HG03442 (cell line): ENCODE measurements at regions not wholly inside any gene's neighbourhood (a gene's known extent, or its start where the extent isn't known, plus 50 kb on each side); places are given as distances from the start of the nearest gene placed in this dataset.

Experiments
- ATAC-seq: cut with Tn5 transposase; IDR thresholded peaks from one replicate; pipeline ENCODE4 v1.9.1; 2021; ENCODE audit warnings: mild to moderate bottlenecking, moderate library complexity; ENCODE audit not compliant: unreplicated experiment

DNA sequence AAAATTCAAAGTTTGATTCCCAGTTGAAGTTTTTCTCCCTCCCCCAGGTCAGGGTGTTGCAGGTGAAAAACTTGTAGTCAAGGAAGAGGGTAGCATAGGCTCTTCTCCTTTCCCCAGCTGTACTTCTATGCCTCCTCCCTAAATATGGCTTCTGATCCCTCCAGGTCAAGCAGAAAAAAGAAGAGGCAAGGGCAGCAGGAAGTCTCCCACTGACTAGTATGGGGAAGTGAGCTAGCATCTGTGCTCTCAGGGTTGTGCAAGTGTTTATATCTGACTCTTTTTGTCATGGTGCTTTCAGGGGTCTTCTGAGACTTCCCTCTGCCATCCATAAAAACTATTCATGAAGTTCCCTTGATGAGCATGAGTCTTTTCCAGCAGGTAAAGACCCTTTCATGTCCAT is 76.0 kb downstream of the ATPSCKMT start:
- ATAC-seq, result no peak

- no peak for ATAC-seq
These were observed 77.4 kb downstream of the ATPSCKMT start for GRCh38 chr5:10172247-10172646.

DNA sequence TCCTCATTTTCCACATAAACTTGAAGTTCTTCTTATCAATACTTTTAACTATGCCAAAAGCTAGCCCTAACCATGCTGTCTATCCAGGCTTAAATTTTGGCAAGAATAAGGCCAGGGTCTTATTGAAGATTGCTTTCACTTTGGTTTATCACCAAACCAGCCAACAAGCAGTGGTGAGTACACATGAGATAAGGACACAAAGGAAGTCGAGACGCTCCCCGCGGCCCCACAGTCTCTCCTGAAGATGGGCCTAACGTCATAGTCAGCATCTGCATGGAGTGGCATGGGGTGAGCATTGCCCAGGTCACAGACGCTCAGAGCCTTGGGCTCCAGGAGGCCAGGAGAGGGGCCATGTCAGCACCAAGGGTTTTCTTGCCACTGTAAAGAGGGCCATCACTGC is 80.3 kb downstream of the ATPSCKMT start:
- ATAC-seq, result no peak

DNA sequence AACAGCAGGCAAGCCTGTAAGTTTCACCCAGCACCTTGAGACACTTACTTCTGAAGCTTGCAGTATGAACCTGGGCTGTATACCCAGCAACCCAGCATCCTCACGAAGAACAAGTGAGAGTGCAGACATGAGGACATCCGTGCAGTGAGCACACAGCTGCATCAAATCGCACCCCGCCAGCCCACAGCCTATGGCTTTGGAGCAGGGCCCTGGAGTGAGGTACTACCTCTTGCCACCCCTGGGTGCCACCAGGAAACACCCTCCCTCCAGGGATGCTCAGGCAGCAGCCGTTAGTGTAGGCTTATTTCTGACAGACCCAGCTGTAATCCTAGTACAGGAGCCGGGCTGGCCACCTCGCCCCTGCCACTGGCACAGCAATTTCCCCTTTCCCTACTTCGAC is 81.4 kb downstream of the ATPSCKMT start:
- ATAC-seq, result peak; percentile 12

DNA sequence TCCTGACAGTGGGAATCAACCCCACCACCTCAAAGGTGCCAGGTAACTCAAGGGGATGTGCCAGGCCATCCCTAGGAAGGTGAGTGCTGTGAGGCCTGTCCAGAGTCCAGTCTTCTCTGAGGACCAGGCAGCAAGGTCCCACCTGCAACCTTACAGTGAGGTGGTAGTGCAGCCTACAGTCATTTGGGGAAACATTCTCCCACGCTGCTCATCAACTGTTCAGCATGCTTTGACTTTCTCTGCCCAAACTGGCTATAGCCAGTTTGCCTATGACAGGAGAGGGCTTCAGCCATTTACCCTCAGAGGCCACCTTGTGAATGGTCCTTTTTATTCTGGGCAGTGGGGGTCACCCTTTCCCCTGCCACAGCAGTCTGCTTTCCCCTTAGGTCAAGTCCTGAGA is 81.9 kb downstream of the ATPSCKMT start:
- ATAC-seq, result peak; percentile 64

GRCh38 chr5:10166392-10166791 is 83.3 kb downstream of the ATPSCKMT start:
- ATAC-seq, result no peak

- no peak for ATAC-seq
These were observed 87.2 kb downstream of the ATPSCKMT start for GRCh38 chr5:10162468-10162867.

DNA sequence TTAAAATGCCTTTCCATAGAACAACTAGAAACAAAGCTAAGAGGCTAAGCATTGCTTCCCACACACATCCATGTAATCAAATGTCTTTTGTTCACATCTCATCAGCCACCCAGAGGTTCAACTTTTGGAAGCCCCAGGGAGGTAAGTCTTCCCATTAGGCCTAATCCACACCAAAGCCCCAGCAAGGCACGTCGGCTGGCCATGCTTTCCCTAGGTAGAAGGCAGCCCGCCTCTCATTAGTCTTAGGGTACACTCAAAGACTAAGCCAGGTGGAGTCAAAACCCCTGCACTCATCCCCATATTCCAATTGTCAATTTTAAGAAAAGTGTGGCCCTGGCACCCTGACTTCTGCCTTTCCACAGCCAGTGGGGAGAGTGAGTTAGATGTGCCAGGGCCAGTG is 87.9 kb downstream of the ATPSCKMT start:
- no peak for ATAC-seq

- ATAC-seq, result no peak
These were observed 89.4 kb downstream of the ATPSCKMT start for GRCh38 chr5:10160241-10160640.

- ATAC-seq, result no peak
These were observed 90.8 kb downstream of the ATPSCKMT start for GRCh38 chr5:10158886-10159285.

DNA sequence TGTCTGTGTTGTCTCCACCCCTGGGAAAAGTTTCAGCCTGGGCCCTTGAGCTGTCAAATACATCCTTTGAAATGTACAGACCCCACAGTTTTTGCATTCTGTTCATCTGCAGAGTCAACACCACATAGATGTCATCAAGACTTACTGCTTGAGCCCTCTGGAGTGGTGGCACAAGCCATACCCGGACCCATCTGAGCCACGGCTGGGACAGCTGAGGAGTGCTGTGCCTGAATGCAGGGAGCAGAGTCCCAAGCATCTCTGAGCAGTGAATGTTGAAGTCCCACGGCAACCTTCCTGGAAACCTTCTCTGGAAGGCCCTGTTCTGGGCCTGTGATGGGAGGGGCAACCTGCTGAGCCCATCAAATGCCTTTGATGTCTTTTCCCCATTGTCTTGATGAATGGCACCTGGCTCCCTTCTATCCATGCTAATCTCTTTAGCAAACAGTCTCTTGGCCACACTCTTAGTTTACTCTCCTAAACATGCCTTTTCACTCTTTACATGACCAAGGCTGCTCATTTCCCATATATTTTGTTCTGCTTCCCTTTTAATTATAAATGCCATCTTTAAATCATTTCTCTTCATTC is 92.5 kb downstream of the ATPSCKMT start:
- ATAC-seq, result no peak

DNA sequence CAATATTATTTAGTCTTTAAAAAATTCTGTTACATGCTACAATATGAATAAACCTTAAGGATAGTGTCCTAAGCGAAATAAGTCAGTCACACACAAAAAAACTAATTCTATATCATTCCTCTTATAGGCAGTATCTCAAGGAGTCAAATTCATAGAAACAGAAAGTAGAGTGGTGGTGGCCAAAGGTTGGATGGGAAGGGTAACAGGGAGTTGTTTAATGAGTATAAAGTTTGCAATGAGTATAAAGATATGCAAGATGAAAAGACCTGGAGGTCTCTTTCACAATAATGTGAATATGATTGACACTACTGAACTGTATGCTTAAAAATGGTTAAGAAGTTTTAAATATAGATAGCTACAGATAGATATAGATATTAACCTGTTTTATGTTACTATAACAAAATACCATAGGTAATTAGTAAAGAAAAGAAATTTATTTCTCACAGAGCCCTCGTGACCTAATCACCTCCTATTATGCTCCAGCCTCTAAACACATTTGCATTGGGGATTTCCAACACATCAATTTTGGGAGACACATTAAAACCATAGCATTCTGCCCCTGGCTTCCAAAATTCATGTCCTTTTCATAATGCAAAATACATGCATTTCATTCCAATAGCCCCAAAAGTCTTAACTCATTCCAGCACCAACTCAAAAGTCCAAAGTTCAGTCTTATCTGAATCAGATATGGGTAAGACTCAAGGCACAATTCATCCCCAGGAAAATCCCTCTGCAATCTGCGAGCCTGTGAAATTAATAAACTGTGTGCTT is 93.6 kb downstream of the ATPSCKMT start:
- no peak for ATAC-seq

GRCh38 chr5:10153808-10154537 is 95.7 kb downstream of the ATPSCKMT start:
- ATAC-seq, result no peak

- no peak for ATAC-seq
These were observed 96.3 kb downstream of the ATPSCKMT start for GRCh38 chr5:10153394-10153793.

DNA sequence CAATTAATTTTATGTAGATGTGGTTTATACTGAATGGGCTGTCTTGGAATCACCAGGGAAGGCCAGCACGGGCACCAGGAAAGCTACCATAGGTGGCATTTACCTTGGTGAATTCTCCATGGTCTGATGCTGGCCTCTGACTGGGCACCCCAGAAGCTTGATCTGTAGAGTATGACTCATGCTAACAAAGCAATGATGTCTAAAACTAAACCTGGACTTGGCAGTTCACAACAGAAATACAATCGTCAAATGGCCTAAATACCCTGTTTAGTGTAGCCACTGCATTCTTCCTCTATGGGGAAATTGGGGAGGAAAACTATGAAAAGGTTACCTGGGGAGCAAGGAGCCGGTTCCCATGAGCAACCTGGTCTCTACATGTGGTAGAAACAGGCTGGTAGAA is 98.0 kb downstream of the ATPSCKMT start:
- no peak for ATAC-seq

DNA sequence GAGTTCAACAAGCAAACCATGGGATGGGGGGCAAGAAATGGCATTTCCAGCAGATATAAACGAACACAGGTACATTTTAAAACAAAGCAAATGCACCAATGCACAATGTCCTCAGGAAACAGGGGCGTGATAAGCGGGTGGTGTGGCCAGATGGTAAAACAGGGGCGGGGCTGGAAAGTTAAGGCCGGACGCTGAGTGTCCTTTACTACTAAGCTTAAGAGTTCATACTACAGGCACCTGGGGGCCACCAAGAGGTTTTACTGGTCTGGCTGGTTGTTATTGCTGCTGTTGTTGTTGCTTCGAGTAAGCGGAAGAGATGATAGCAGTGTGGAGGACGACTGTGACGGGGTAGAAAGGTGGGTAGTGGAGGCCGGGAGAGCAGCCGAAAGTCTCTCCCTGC is 99.8 kb downstream of the ATPSCKMT start:
- no peak for ATAC-seq

- ATAC-seq, result peak; percentile 41
These were observed 103.7 kb downstream of the ATPSCKMT start for GRCh38 chr5:10145923-10146401.

DNA sequence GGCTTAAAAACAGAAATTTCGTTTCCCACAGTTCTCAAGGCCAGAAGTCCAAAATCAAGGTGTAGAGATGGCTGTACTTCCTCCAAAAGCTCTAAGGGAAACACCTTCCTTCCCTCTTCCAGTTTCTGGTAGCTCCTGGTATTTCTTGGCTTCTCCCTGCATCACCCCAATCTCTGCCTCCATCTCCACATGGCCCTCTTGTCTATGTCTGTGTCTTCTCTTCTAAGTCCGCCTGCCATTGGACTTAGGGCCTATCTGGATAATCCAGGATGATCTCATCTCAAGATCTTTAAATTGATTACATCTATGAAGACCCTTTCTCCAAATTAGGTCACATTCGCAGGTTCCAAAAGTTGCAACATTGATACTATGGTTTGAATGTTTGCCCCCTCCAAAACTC is 105.6 kb downstream of the ATPSCKMT start:
- no peak for ATAC-seq

- no peak for ATAC-seq
These were observed 109.3 kb downstream of the ATPSCKMT start for GRCh38 chr5:10140195-10140973.

GRCh38 chr5:10138395-10139057 is 111.2 kb downstream of the ATPSCKMT start:
- ATAC-seq, result no peak

GRCh38 chr5:10133830-10134229 is 115.9 kb downstream of the ATPSCKMT start:
- no peak for ATAC-seq
